Chondrocyte (in vitro differentiated cells): ENCODE measurements at regions not wholly inside any gene's neighbourhood (a gene's known extent, or its start where the extent isn't known, plus 50 kb on each side); places are given as distances from the start of the nearest gene placed in this dataset.
"Not testable (repeated sequence)": the region's sequence is repeated elsewhere in the genome, so short reads cannot be mapped to it uniquely, and the experiment has no call there.

Source experiments
- DNase-seq: peaks from one replicate; pipeline ENCODE4 v3.0.0; 2021; ENCODE audit warnings: mixed read lengths, low spot score
- H3K27ac Mint-ChIP-seq: one replicate; pipeline ENCODE4 v1.8.0; 2021; ENCODE audit warnings: mild to moderate bottlenecking, moderate library complexity, mixed read lengths; ENCODE audit not compliant: unreplicated experiment
- H3K27me3 Mint-ChIP-seq: 2 replicates; pipeline ENCODE4 v1.8.0; 2021; ENCODE audit warnings: low read depth, mixed read lengths
- H3K36me3 Mint-ChIP-seq: 2 replicates; pipeline ENCODE4 v1.8.0; 2021; ENCODE audit warnings: low read depth, mixed read lengths
- H3K4me1 Mint-ChIP-seq: 2 replicates; pipeline ENCODE4 v1.8.0; 2021; ENCODE audit warnings: low read depth, mild to moderate bottlenecking, mixed read lengths
- H3K4me3 Mint-ChIP-seq: one replicate; pipeline ENCODE4 v1.8.0; 2021; ENCODE audit warnings: mild to moderate bottlenecking, moderate library complexity, mixed read lengths; ENCODE audit not compliant: unreplicated experiment
- H3K9me3 Mint-ChIP-seq: 2 replicates; pipeline ENCODE4 v1.8.0; 2021; ENCODE audit warnings: low read depth, mixed read lengths
- TF ChIP-seq, protein P1 (sequence below): fragments of 200-600 bp; sonication (generic); IDR thresholded peaks from 2 replicates; pipeline ENCODE4 v1.5.0; 2021; ENCODE audit warnings: antibody characterized with exemption, mild to moderate bottlenecking, moderate library complexity

DNA sequence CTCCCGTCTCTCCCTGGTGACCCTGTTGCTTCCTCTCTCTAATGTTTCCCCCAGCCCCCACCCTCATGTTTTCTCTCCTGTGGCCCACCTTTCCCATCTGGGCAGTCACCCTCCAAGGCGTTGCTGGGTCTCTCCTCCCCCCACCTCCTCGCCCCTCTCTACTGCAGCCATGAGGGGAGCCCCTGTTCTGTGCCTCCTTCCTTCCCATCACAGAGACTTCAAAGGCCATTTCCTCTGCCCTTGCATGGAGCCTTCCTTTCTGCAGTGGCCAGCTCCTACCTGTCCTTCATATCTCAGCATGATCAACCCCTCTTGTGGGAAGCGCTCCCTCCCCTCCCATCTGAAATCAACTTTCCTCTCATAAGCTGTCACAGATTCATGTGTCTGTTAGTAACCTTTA, 194.0 kb upstream of the PRSS58 start:
- TF ChIP-seq, protein P1, sequence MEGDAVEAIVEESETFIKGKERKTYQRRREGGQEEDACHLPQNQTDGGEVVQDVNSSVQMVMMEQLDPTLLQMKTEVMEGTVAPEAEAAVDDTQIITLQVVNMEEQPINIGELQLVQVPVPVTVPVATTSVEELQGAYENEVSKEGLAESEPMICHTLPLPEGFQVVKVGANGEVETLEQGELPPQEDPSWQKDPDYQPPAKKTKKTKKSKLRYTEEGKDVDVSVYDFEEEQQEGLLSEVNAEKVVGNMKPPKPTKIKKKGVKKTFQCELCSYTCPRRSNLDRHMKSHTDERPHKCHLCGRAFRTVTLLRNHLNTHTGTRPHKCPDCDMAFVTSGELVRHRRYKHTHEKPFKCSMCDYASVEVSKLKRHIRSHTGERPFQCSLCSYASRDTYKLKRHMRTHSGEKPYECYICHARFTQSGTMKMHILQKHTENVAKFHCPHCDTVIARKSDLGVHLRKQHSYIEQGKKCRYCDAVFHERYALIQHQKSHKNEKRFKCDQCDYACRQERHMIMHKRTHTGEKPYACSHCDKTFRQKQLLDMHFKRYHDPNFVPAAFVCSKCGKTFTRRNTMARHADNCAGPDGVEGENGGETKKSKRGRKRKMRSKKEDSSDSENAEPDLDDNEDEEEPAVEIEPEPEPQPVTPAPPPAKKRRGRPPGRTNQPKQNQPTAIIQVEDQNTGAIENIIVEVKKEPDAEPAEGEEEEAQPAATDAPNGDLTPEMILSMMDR = no peak
- DNase-seq = no peak
- Mint-ChIP-seq H3K27me3 (peaks cover 11% of the 10 kb centered on the region), H3K9me3 (no peaks in the 10 kb centered on the region), H3K27ac (no peak overlapping the region), H3K36me3 (no peaks in the 10 kb centered on the region), H3K4me3 (no peak overlapping the region), H3K4me1 (peaks cover 4% of the 10 kb centered on the region)

DNA sequence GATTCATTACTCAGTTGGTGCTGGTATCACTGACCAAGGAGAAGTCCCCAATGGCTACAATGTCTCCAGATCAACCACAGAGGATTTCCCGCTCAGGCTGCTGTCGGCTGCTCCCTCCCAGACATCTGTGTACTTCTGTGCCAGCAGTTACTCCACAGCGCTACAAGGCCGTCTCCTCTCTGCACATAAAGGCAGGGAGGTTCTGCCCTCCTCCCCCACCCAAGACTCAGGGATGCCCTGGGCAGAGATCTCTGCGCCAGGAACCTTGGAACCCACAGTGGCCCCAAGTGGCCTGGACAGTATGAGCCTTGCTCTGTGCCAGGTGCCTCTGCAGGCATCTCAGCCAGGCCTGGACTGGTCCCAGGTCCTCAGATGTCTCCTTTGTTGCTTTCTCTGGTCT, 193.4 kb upstream of the PRSS58 start:
- Mint-ChIP-seq H3K4me3 (no peak overlapping the region), H3K27ac (no peak overlapping the region), H3K36me3 (no peaks in the 10 kb centered on the region), H3K4me1 (peaks cover 4% of the 10 kb centered on the region), H3K9me3 (no peaks in the 10 kb centered on the region), H3K27me3 (peaks cover 10% of the 10 kb centered on the region)
- TF ChIP-seq, protein P1 = no peak
- no peak for DNase-seq

DNA sequence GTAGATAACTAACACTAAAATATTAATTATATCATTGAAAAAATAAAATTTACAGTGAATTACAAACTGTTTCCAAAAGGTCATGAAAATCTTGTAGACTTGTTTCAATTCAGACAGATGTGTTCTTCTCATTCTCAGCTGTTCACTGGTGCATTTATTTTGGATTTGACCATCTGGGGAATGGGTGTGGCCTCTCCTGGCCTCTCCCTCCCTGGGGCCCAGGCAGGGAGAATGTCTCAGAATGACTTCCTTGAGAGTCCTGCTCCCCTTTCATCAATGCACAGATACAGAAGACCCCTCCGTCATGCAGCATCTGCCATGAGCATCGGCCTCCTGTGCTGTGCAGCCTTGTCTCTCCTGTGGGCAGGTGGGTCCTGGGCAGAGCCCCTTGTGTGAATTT, 192.8 kb upstream of the PRSS58 start:
- DNase-seq = no peak
- no peaks in the 10 kb centered on the region for H3K9me3 Mint-ChIP-seq
- TF ChIP-seq, protein P1 = no peak
- no peak overlapping the region for H3K4me3 Mint-ChIP-seq
- peaks cover 4% of the 10 kb centered on the region for H3K4me1 Mint-ChIP-seq
- no peak overlapping the region for H3K27ac Mint-ChIP-seq
- no peaks in the 10 kb centered on the region for H3K36me3 Mint-ChIP-seq
- H3K27me3 Mint-ChIP-seq = peaks cover 10% of the 10 kb centered on the region

DNA sequence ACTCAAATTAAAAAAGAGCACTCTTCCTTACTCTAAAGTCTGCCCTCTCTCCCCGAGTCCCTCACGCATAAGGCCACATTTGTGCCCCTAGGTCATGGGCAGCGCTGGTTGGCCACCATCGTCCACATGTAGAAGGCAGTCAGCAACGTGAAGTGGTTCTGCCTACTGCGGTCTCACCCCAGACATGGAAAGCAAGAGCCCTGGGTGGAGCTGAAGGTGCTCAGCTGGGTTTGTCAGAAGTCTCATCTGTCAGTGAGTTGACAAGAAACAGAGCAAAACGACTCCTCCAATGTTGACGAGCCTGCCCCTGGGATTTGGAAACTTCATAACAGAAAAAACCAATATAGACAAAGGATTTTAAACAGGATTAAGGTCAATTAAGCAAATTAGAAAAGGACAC, 192.3 kb upstream of the PRSS58 start:
- no peak overlapping the region for H3K4me3 Mint-ChIP-seq
- H3K4me1 Mint-ChIP-seq = peaks cover 4% of the 10 kb centered on the region
- TF ChIP-seq, protein P1 = no peak
- no peak for DNase-seq
- H3K27ac Mint-ChIP-seq = no peak overlapping the region
- no peaks in the 10 kb centered on the region for H3K36me3 Mint-ChIP-seq
- H3K27me3 Mint-ChIP-seq = peaks cover 10% of the 10 kb centered on the region
- H3K9me3 Mint-ChIP-seq = no peaks in the 10 kb centered on the region

DNA sequence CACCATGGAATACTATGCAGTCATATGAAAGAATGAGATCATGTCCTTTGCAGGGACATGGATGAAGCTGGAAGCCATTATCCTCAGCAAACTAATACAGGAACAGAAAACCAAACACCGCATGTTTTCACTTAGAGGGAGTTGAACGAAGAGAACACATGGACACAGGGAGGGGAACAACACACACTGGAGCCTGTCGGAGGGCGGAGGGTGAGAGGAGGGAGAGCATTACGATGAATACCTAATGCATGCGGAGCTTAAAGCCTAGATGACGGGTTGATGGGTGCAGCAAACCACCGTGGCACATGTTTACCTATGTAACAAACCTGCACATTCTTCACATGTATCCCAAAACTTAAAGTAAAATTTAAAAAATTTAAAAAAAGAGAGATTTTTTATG, 191.0 kb upstream of the PRSS58 start:
- H3K27me3 Mint-ChIP-seq, DNase-seq, H3K36me3 Mint-ChIP-seq, H3K27ac Mint-ChIP-seq, H3K9me3 Mint-ChIP-seq, H3K4me1 Mint-ChIP-seq, H3K4me3 Mint-ChIP-seq: not testable (repeated sequence)

DNA sequence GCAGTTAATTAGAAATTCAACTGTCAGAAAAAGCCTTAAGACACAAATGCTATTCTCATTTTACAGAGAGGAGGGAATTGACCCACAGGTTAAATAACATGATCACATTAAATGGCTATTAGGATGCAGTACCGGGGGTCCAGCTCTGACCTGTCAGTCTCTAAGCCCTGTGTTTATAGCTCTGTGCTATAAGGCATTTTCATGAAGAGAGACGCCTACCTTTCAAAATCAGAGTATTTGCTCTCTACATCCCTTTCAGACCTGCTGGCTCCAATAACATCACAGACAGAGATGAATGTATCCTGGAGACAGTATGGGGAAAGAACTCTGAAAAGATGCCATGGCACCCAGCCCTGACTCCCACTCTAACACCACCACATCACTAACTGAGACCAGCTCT, 189.9 kb upstream of the PRSS58 start:
- H3K27me3 Mint-ChIP-seq = peaks cover 7% of the 10 kb centered on the region
- TF ChIP-seq, protein P1 = no peak
- no peak overlapping the region for H3K4me3 Mint-ChIP-seq
- H3K36me3 Mint-ChIP-seq = no peaks in the 10 kb centered on the region
- H3K9me3 Mint-ChIP-seq = no peaks in the 10 kb centered on the region
- H3K27ac Mint-ChIP-seq = no peak overlapping the region
- peaks cover 4% of the 10 kb centered on the region for H3K4me1 Mint-ChIP-seq
- DNase-seq = no peak
